Suprapubic skin (tissue), 4 donors: ENCODE measurements at regions not wholly inside any gene's neighbourhood (a gene's known extent, or its start where the extent isn't known, plus 50 kb on each side); places are given as distances from the start of the nearest gene placed in this dataset.

ENCODE experiments used
- DNase-seq, 2 donors: peaks; one replicate each; pipeline ENCODE4 v3.0.0-alpha.2; 2019; ENCODE audit warnings: low spot score in 2 of 2
- H3K27ac ChIP-seq: fragments of 200-600 bp; sonication (generic); one replicate; pipeline ENCODE4 v1.5.1; 2019
- H3K27me3 ChIP-seq: fragments of 200-600 bp; sonication (generic); one replicate; pipeline ENCODE4 v1.5.1; 2019
- H3K36me3 ChIP-seq: fragments of 200-600 bp; sonication (generic); one replicate; pipeline ENCODE4 v1.5.1; 2019
- H3K4me1 ChIP-seq: fragments of 200-600 bp; sonication (generic); one replicate; pipeline ENCODE4 v1.5.1; 2019
- H3K4me3 ChIP-seq: fragments of 200-600 bp; sonication (generic); one replicate; pipeline ENCODE4 v1.5.1; 2019; ENCODE audit warnings: mild to moderate bottlenecking
- H3K9me3 ChIP-seq: fragments of 200-600 bp; sonication (generic); one replicate; pipeline ENCODE4 v1.5.1; 2019
- EP300 ChIP-seq: sonication (generic); formaldehyde crosslinking; IDR thresholded peaks from one replicate; pipeline ENCODE4 v1.6.1; 2017; ENCODE audit warnings: antibody characterized with exemption
- POLR2A ChIP-seq, 2 donors: fragments of 450-650 bp; IDR thresholded peaks; one replicate each; pipeline ENCODE4 v1.6.1; 2017; ENCODE audit warnings: antibody characterized with exemption in 2 of 2, mild to moderate bottlenecking in 2 of 2, moderate library complexity in 2 of 2
- POLR2AphosphoS5 ChIP-seq, 3 donors: sonication (generic); formaldehyde crosslinking; IDR thresholded peaks; one replicate each; pipeline ENCODE4 v1.6.1; 2017; ENCODE audit warnings: antibody characterized with exemption in 3 of 3
- WGBS: methylation state at CpG from one replicate; pipeline ENCODE4 v1.1.5; 2018; 5-methylcytosine and 5-hydroxymethylcytosine counted together
- TF ChIP-seq, protein P1 (sequence below), 2 donors: fragments of 200-600 bp in 1 of 2; fragments of 450-650 bp in 1 of 2; sonication (generic) in 1 of 2; IDR thresholded peaks; one replicate each; pipeline ENCODE4 v1.5.1; 2016 to 2019; ENCODE audit warnings: antibody characterized with exemption in 2 of 2, mild to moderate bottlenecking in 1 of 2, moderate library complexity in 1 of 2

DNA sequence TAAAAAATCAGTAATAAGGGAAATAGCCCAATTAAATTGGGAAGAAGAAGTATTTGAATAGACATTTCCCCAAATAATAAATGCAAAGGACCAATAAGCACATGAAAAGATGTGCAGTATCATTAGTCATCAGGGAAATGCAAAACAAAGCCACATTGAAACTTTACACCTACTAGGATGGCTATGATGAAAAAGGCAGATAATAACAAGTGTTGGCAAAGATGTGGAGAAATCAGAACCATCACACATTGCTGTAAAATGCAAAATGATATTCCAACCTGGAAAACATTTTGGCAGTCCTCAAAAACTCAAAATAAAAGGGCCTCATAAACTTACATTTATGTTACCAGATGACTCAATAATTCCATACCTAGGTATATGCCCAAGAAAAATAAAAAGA is 131.1 kb upstream of the G2E3 start:
- Histone ChIP-seq H3K27me3 (no peaks in the 10 kb centered on the region), H3K4me3 (no peak overlapping the region), H3K4me1 (no peaks in the 10 kb centered on the region), H3K27ac (no peak overlapping the region), H3K9me3 (no peaks in the 10 kb centered on the region), H3K36me3 (no peaks in the 10 kb centered on the region)
- TF ChIP-seq POLR2AphosphoS5 (IDR thresholded peaks at IDR 0.05) = no peak
- no peak for TF ChIP-seq EP300
- TF ChIP-seq, protein P1, sequence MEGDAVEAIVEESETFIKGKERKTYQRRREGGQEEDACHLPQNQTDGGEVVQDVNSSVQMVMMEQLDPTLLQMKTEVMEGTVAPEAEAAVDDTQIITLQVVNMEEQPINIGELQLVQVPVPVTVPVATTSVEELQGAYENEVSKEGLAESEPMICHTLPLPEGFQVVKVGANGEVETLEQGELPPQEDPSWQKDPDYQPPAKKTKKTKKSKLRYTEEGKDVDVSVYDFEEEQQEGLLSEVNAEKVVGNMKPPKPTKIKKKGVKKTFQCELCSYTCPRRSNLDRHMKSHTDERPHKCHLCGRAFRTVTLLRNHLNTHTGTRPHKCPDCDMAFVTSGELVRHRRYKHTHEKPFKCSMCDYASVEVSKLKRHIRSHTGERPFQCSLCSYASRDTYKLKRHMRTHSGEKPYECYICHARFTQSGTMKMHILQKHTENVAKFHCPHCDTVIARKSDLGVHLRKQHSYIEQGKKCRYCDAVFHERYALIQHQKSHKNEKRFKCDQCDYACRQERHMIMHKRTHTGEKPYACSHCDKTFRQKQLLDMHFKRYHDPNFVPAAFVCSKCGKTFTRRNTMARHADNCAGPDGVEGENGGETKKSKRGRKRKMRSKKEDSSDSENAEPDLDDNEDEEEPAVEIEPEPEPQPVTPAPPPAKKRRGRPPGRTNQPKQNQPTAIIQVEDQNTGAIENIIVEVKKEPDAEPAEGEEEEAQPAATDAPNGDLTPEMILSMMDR (IDR thresholded peaks at IDR 0.05) = no peak
- no peak for TF ChIP-seq POLR2A (IDR thresholded peaks at IDR 0.05)
- DNase-seq = no peak

DNA sequence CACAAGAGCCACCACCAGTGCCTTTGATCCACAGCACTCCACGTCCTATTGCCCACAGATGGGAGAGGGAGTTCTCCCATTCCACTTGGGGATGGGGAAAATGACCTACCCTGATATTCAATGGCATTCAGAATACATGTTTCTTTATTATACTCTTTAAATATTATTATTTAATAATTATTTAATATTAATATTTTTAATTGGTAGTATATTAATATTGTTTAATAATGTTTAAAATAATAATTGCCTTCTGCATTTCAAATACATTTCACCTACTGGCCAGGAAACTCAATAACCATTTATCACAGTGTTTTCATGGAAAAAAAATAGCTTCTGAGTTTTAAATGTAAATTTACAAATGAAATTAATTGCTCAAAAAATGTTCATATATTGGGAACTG is 127.4 kb upstream of the G2E3 start:
- DNase-seq = no peak
- no peak for TF ChIP-seq POLR2A (IDR thresholded peaks at IDR 0.05)
- WGBS = 47% methylated on average over 1 of the region's 1 CpG

DNA sequence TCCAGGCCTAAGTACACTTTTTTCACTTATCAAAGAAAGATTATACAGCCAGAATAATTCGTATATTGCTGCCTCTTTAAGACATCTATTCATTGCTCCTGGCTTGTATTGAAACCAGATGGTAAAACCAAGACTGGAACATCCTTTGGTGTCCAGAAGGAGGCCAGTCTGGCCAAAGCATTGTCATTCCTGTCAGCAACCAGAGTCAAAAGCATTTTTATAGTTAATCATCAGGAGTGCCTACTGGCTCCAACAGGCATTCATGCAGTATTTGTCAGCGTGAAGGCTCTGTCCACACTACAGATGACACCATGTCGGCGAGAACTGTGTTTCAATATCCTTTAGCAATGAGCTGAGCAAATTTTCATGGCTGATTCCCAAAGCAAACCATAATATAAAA is 118.0 kb upstream of the G2E3 start:
- Histone ChIP-seq H3K4me3 (no peak overlapping the region), H3K27ac (no peak overlapping the region), H3K36me3 (no peaks in the 10 kb centered on the region), H3K9me3 (no peaks in the 10 kb centered on the region), H3K4me1 (no peaks in the 10 kb centered on the region), H3K27me3 (no peaks in the 10 kb centered on the region)
- 61% methylated on average over 4 of the region's 4 CpGs for WGBS
- TF ChIP-seq EP300 (no peak), POLR2A (IDR thresholded peaks at IDR 0.05) (no peak)
- DNase-seq = no peak

More for the DNA sequence above, 127.4 kb upstream of the G2E3 start:
- no peaks in the 10 kb centered on the region for H3K4me1 ChIP-seq
- H3K9me3 ChIP-seq = no peaks in the 10 kb centered on the region
- H3K27ac ChIP-seq = no peak overlapping the region
- no peaks in the 10 kb centered on the region for H3K27me3 ChIP-seq
- no peaks in the 10 kb centered on the region for H3K36me3 ChIP-seq
- no peak overlapping the region for H3K4me3 ChIP-seq

DNA sequence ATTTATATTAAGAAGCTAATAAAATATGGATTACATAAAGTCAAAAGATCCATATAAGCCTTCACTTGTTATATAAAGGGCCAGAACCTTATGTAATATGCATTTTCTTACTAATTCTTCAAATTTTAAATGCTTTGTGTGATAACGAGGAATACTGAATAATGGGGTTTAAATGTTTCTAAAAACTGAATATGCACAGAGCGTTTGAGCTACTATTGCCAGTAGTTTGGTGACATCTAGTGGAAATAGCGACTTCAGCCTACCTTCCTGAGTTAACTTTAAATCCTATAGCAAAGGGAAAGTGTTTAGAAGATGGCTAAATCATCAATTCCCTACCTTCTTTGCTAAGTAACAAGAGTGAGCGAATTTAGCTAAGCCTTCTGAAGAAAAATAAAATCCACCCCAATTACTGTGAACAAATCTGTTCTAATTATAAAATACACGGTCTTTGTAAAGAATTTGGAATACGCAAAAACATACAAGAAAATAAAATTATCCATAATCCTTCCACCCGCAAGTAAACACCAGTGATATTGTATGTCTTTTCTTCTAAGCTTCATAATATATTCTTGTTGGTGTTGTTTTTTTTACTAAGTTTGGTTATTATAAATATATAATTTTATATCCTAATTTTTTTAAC is 115.5 kb upstream of the G2E3 start:
- Histone ChIP-seq H3K27me3 (no peaks in the 10 kb centered on the region), H3K4me1 (no peaks in the 10 kb centered on the region), H3K4me3 (no peak overlapping the region), H3K36me3 (no peaks in the 10 kb centered on the region), H3K27ac (no peak overlapping the region), H3K9me3 (no peaks in the 10 kb centered on the region)
- WGBS = 46% methylated on average over 7 of the region's 7 CpGs
- TF ChIP-seq POLR2AphosphoS5 (IDR thresholded peaks at IDR 0.05) = no peak
- TF ChIP-seq, protein P1 (IDR thresholded peaks at IDR 0.05) = peak in 1 of 2 donors; percentile 9
- DNase-seq = no peak

DNA sequence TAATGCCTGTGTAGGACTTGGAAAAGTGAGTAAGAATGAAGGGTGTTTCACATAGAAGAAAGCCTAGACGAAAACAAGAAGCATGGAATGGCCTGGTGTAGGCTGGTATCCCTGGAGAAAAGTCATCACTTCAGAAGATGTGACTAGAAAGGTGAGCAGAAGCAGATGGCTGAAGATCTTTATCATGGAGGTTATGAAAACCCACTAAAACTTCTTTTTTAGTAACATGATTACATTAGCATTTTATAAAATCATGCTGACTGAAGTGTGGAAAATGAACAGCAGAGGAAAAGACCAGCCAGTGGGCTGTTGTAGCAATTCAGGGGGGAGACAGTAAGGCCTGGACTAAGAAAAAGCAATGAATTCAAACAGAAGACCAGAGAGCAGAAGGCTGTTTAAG is 114.5 kb upstream of the G2E3 start:
- 70% methylated on average over 1 of the region's 1 CpG for WGBS
- TF ChIP-seq, protein P1 (IDR thresholded peaks at IDR 0.05) = no peak
- no peak for TF ChIP-seq POLR2A (IDR thresholded peaks at IDR 0.05)
- TF ChIP-seq EP300 = no peak
- TF ChIP-seq POLR2AphosphoS5 (IDR thresholded peaks at IDR 0.05) = no peak
- Histone ChIP-seq H3K27me3 (no peaks in the 10 kb centered on the region), H3K4me1 (no peaks in the 10 kb centered on the region), H3K9me3 (no peaks in the 10 kb centered on the region), H3K27ac (no peak overlapping the region), H3K4me3 (no peak overlapping the region), H3K36me3 (no peaks in the 10 kb centered on the region)
- no peak for DNase-seq

DNA sequence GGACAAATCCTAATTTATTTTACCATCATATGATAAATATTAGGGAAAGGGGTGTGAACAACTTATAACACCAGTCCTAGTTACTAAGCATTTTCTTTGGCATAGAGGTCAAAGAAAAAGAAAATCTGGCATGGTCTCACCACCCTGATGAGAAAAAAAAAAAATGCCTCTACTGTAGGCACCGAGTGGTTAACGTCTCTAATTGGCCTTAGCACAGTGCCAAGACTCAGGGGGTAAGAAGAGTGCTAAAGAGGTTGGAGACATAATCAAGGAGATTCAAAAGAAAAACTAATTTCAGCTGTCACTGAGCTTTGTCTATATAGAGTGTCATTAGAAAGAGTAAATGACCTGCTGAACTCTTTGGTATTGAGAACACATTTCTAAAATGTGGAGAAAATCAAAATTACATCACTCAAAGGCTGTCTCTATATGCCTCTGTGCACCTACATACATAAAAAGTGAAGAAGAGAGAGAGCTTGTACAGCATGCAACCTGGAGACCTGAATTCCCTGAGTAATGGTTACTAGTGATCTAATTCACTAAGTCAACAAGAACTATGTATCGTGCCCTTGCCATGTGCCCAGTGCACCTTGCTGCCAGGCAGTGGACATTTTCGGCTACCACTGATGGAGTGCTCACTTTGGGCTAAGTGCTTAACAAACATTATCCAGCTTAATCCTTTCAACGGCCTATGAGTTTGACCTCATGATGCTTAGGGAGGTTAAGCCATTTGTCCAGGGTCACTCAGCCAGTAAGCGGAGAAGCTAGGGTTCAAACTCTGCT is 113.8 kb upstream of the G2E3 start:
- Histone ChIP-seq H3K4me3 (no peak overlapping the region), H3K9me3 (no peaks in the 10 kb centered on the region), H3K27ac (no peak overlapping the region), H3K36me3 (no peaks in the 10 kb centered on the region), H3K27me3 (no peaks in the 10 kb centered on the region), H3K4me1 (no peaks in the 10 kb centered on the region)
- 69% methylated on average over 6 of the region's 6 CpGs for WGBS
- DNase-seq = no peak
- no peak for TF ChIP-seq POLR2A (IDR thresholded peaks at IDR 0.05)
- TF ChIP-seq, protein P1 (IDR thresholded peaks at IDR 0.05) = no peak
- no peak for TF ChIP-seq EP300
